ENCODE measurements at regions not wholly inside any gene's neighbourhood (a gene's known extent, or its start where the extent isn't known, plus 50 kb on each side); places are given as distances from the start of the nearest gene placed in this dataset.
A peak's percentile ranks its signal among the peaks of the same experiment; 100 is the strongest.
"Not testable (repeated sequence)": the region's sequence is repeated elsewhere in the genome, so short reads cannot be mapped to it uniquely, and the experiment has no call there.

- no peak for DNase-seq
These were observed 102.0 kb upstream of the DAZL start for GRCh38 chr3:16707260-16707659.

DNA sequence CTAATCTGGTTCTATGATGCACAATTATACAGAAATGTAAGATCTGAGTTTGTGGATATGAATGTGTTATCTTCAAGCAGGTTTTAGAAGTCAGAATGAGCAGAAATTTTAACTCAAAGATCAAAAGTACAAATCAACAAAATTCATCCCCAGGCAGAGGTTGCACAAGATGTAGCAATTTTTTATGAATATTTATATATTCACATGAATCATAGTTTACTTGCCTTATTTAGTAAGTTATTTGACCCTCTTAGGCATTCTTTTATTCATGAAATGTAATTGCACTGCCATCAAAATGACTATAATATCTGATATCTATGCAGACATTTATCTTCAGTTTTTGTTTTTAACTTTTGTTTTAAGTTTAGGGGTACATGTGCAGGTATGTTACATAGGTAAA lies 103.1 kb upstream of the DAZL start:
- no peak for DNase-seq

DNA sequence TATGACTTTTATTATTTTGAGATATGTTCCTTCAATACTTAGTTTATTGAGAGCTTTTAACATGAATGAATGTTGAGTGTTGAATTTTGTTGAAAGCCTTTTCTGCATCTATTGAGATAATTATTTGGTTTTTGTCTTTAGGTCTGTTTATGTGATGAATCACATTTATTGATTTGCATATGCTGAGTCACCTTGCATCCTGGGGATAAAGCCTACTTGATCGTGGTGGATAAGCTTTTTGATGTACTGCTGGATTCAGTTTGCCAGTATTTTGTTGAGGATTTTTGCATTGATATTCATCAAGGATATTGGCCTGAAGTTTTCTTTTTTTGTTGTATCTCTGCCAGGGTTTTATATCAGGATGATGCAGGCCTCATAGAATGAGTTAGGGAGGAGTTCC lies 106.5 kb upstream of the DAZL start:
- DNase-seq = not testable (repeated sequence)

- no peak for DNase-seq
These were observed 110.1 kb upstream of the DAZL start for GRCh38 chr3:16715281-16715680.

GRCh38 chr3:16719426-16719825 lies 114.2 kb upstream of the DAZL start:
- no peak for DNase-seq

GRCh38 chr3:16720367-16720940 lies 115.2 kb upstream of the DAZL start:
- no peak for DNase-seq

- no peak for DNase-seq
These were observed 116.3 kb upstream of the DAZL start for GRCh38 chr3:16721494-16721893.

DNA sequence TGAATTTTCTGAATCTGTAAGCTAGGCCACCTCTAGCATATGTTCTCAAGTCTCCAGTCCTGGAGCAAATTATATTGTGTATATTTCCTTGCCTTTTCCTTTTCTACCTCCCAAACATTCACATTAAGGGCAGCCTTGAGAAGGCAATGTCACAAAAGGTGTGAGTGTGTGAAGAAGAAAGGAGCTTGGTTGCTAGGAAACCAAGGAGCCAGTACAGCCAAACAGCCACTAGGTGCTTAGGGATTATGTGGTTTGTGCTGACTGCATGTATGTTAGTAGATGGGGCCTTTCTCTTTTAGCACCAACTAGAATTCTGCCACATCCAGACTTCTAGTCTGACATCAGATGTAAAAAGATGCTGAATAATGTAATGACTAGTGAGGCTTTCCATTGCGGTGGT lies 118.8 kb upstream of the DAZL start:
- peak in 1 of 51 donors; percentile 3 for DNase-seq

GRCh38 chr3:16724487-16724886 lies 119.3 kb upstream of the DAZL start:
- DNase-seq = no peak

DNA sequence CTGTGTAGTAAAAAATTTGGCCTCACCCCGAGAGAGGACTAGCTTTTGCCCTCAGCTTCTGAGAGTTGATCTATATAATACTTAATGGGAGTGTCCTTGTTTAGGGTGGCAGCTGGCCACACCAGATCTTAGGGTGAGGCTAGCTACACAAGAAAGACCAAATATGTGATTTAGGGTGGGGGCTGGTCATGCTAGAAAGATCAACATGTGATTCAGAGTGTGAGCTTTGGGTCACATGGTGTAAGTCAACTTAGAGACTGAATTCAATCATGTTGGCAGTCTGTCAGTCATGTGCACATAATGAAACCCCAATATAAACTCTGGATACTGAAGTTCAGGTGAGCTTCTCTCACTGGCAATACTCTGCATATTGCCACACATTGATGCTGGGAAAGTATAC lies 120.7 kb upstream of the DAZL start:
- no peak for DNase-seq

DNA sequence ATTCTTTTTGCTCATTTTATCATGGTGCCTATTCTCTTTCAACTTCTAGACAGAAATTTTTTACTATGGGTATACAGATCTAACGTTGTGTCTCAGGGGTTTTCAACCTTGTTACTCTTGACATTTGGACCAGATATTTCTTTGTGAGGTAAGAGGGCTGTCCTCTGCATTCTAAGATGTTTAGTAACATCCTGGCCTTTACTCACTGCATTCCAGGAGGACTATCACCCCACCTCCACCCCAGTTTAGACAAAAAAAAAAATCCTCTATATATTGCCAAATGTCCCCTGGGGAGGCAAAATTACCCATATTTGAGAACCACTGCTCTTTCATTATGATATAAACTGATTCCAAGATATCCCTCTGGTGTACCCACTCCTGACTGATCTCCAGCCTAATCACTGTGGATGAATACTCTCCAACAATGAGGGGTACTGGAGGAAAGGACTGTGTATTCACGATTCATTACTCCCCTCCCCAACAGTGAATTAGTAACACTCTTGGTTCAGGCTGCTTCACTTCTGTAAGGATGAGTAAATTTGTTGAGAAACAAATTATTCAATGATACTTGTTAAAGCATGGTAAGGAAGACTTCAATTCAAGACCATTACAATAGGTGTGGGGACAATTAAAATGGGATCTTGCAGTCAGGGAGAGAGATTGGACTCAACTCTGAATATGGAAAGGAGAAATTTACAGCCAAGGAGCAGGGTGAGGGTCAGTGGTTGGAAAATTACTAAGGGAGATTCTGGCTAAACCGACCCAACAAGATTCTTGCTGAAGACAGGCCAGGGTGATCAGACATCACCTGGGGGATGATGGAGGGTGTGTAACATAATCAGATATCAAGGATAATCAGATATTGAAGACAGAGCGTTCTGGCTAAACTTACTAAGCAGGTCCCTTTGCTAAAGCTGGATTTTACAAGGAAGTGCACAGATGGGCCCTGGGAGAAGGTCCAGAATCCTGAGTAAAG lies 123.8 kb upstream of the DAZL start:
- no peak for DNase-seq

DNA sequence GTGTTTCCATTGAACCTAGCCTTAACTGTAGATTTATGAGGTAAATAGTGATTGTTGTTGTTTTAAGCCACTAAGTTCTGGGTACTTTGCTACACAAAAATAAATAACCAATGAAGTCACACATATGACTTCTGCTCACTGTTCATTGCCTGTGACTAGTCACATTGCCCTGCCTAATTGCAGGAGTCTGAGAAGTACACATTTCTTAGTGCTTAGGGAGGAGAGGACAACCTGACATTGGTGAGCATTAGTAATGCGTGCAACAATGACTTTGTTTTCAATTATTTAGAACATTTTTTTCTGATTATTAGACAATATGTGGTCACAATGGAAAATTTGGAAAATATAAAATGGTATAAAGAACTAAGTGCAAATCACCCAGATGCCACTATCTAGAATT lies 133.2 kb upstream of the DAZL start:
- DNase-seq = no peak

- no peak for DNase-seq
These were observed 134.4 kb upstream of the DAZL start for GRCh38 chr3:16739541-16740105.

DNA sequence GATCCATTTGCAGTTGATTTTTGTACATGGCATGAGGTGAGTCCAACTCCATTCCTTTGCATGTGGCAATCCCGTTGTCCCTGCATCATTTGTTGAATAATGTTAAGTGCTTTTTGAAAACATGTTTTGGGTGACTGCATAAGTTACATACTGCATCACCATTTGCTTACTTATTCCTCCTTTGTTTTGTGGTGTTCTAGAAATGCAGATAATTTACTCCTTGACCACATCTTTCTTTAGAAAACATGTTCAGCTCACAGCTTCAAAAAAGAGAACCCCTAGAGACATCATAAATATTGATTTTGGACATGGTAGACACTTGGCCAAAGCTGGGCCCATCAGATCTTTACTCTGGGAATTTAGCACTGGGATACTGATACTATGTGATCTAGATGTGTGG lies 135.3 kb upstream of the DAZL start:
- no peak for DNase-seq

GRCh38 chr3:16741103-16741758 lies 136.0 kb upstream of the DAZL start:
- DNase-seq = no peak

DNA sequence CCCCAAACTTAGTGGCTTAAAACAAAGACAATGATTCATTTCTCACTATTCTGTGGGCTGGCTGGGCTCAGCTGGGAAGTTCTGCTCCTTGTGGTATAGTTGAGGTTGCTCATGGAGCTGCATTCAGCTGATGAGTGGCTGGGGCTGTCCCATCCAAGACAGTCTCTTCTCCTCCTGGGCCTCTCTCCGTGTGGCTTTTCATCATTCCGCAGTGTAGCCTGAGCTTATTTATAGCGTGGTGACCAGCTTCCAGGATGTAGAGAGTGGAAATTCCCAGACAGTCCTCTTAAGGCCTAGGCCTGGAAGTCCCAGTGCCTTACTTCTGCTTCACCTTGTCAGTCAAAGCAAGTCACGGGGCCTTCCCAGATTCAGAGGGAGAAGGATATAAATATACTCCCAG lies 136.7 kb upstream of the DAZL start:
- DNase-seq = no peak

- DNase-seq = no peak
These were observed 138.1 kb upstream of the DAZL start for GRCh38 chr3:16743276-16743675.

- no peak for DNase-seq
These were observed 125.4 kb upstream of the PLCL2 start for GRCh38 chr3:16759227-16759903.

DNA sequence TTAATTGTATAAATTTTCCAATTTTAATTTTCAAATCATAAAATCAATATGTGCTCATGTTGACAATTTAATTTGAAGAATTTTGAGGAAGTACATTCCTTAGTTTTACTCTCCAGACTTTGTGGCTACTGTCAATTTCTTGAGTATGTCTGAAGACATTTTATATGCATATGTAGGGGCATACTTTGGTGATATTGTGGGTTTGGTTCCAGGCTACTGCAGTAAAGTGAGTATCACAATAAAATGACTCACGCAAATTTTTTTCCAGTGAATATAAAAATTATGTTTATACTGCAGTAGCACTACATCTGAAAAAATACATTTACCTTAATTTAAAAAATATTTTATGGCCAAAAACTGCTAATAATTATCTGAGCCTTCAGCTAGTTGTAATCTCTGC lies 123.2 kb upstream of the PLCL2 start:
- DNase-seq = no peak

GRCh38 chr3:16765661-16766060 lies 119.1 kb upstream of the PLCL2 start:
- no peak for DNase-seq

DNA sequence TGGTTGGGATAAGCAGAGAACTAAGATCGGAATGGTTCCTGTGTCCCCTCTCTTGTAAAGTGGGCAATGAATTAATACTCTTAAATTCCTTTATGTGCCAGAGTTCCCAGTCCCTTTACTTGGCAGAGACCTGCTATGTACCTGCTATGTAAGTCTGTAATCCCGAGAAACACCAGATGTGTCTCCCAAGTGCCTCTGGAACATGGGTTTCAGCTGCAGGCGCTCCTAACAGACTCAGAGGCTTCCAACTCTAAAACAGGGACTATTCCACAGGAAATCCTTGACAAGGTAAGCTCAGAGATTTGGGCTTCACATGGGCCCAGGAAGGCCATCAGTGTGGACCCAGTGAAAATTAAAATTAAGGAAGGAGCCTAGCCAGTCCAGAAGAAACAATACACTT lies 117.7 kb upstream of the PLCL2 start:
- no peak for DNase-seq

DNA sequence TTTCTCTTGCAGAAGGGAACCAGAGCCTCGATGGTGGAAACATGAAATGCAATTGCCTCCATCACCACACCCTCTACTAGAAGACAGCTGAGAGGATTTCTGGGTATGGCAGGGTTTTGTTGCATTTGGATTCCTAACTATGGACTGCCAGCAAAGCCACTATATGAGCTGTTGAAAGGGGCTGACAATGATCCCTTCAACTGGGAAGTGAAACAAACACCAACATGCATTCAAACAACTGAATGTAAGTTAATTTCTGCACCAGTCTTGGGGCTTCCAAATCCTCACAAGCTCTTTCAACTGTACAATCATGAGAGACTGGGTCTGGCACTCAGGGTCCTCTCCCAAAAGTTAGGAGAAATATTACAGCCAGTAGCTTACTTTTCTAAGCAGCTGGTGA lies 116.7 kb upstream of the PLCL2 start:
- no peak for DNase-seq
